VCaP (cell line): ENCODE measurements at regions not wholly inside any gene's neighbourhood (a gene's known extent, or its start where the extent isn't known, plus 50 kb on each side); places are given as distances from the start of the nearest gene placed in this dataset.

Experiments
- H3K27ac ChIP-seq: fragments of 450-650 bp; 2 replicates; pipeline ENCODE4 v1.5.1; 2017
- TF ChIP-seq, protein P1 (sequence below): fragments of 450-650 bp; conservative IDR thresholded peaks from 2 replicates; pipeline ENCODE4 v1.5.1; 2017; ENCODE audit warnings: mild to moderate bottlenecking, moderate library complexity

DNA sequence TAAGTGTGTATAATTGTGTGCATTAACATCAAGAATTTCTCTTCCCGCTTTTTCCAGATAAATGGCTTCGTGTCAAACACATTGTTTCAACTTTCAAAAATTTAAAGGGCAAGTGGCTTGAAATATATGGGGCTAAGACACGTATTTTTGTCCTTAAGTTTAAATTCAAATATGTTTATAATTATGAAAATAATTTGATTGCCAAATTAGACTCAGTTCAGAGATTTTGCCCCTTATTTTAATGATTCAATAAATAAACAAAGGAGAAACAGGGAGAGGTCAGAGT lies 1159.2 kb upstream of the MIR17HG start:
- TF ChIP-seq, protein P1, sequence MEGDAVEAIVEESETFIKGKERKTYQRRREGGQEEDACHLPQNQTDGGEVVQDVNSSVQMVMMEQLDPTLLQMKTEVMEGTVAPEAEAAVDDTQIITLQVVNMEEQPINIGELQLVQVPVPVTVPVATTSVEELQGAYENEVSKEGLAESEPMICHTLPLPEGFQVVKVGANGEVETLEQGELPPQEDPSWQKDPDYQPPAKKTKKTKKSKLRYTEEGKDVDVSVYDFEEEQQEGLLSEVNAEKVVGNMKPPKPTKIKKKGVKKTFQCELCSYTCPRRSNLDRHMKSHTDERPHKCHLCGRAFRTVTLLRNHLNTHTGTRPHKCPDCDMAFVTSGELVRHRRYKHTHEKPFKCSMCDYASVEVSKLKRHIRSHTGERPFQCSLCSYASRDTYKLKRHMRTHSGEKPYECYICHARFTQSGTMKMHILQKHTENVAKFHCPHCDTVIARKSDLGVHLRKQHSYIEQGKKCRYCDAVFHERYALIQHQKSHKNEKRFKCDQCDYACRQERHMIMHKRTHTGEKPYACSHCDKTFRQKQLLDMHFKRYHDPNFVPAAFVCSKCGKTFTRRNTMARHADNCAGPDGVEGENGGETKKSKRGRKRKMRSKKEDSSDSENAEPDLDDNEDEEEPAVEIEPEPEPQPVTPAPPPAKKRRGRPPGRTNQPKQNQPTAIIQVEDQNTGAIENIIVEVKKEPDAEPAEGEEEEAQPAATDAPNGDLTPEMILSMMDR: no peak
- no peak overlapping the region for H3K27ac ChIP-seq

DNA sequence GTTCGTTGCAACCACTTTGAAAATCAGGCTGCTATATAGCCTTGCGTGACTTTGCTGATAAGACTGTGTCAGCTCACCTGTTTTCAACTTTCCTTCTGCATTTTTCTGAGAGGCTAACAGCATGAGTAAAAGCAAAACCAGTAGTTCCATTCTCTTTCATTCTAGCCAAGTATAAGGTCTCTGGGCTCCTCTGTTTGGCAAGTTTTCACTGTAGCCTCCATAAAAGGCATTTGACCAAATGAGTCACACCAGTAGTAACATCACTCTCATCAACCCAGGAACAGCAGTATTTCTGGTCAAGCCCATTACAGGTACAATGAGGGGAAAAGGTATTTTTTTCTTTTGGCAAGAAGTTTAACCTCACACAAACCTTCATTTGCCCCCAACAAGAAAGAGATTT lies 1149.8 kb upstream of the MIR17HG start:
- no peak overlapping the region for H3K27ac ChIP-seq
- TF ChIP-seq, protein P1: no peak

DNA sequence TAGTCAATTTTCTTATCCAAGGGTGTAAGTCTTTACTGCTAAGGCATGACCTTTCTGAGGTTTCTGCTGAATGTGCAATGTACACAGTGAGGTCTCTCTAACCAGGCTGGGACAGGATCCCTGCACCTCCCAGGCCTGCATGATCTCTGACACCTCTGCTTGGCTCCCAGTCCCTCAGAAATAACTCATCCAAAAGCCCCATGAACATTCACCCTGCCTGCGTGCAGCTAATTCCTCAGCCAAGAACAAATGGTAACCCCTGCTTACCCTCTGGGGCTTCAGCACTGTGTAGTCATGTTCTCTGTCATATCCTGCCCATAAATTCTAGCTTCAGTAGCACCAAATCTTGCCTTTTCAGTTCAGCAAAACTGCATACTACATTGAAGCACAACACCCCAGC lies 1146.3 kb upstream of the MIR17HG start:
- H3K27ac ChIP-seq: no peak overlapping the region
- TF ChIP-seq, protein P1: no peak

DNA sequence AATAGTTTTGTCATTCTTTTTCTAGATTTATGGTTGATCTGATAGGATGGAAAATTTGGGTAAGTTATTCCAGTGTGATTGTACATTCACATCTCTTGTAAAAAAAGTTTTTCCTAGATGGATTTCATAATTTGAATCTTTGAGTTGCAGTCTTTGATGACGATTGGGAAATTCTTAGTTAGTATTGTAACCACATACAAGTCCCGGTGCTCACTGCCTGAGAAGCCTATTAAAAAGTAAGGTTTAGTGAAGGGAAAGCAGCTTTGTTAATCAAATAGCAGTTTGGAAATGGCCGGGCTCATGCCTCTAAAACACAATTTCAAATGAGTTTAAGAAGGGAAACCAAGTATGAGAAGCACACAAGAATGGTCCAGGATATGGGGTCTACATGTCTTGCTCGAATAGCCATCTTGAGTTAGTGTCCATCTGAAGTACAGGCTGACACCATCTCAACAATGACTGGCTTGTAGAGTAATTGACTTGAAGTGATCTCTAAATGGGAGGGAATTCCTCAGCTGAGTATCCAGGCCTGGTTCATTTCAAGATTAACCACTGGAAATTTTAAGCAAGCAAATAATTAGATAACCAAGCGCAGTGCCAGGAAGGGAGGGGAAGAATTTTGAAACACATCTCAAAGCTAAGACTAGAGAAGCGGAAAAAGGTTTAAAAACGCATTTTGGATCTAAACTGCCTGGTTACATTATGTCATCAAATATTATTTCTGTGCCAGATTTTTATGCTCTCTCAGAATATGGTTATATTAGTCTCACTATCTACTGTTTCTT lies 1145.6 kb upstream of the MIR17HG start:
- TF ChIP-seq, protein P1: no peak
- no peak overlapping the region for H3K27ac ChIP-seq

DNA sequence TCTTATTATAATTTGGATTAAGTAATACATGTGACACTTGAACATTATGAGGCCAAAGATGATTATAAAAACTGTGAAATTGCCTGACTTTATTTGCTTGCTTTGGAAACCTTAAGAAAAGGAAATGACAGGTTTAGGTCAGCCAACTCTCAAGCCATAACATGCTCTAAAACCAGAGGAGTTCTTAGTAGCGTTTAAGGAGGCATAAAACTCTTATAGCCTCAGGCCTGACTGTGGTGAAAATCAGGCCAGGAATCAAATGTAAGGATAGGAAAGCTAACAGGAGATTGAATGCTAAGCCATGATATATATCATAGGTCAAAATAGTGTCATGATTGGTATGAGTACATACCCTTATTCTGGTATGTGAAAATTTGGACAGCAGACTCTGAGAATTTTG lies 1142.4 kb upstream of the MIR17HG start:
- TF ChIP-seq, protein P1: no peak
- H3K27ac ChIP-seq: no peak overlapping the region

DNA sequence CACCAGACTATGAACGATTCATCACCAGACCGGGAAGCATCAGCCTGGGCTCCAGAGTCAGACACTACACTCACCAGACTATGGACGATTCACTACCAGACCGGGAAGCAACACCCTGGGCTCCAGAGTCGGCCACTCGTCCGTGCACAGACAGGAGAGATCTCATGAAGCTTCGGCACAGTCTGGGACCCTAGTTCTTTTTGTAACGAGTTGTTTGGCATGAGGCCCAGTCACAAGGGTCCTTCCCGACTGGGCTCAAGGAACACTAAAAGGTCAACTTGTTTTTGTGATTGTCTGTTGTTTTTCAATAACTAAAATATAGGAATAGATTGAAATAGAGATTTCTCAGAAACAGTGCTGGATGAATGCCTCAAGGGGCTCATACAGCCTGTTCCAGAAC lies 1141.6 kb upstream of the MIR17HG start:
- no peak overlapping the region for H3K27ac ChIP-seq
- TF ChIP-seq, protein P1: no peak

DNA sequence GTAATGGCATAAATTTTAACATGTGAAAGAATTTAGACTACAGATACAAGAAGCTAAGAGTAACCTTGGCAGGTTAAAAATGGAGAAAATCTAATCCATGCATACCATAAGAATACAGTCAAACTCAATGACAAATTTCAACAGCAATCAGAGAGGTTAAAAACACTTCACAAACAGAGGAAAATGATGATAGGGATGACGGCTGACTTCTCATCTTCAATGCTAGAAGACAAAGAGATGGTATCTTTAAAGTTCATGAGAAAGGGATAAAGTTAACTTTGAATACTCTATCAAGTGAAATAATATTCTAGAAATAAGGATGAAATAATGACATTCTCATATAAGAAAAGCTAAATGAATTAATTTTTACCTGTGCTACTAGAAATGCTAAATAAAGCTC lies 1130.2 kb upstream of the MIR17HG start:
- H3K27ac ChIP-seq: no peak overlapping the region
- TF ChIP-seq, protein P1: no peak
